ENCODE measurements at regions not wholly inside any gene's neighbourhood (a gene's known extent, or its start where the extent isn't known, plus 50 kb on each side); places are given as distances from the start of the nearest gene placed in this dataset.
"Not testable (repeated sequence)": the region's sequence is repeated elsewhere in the genome, so short reads cannot be mapped to it uniquely, and the experiment has no call there.

DNA sequence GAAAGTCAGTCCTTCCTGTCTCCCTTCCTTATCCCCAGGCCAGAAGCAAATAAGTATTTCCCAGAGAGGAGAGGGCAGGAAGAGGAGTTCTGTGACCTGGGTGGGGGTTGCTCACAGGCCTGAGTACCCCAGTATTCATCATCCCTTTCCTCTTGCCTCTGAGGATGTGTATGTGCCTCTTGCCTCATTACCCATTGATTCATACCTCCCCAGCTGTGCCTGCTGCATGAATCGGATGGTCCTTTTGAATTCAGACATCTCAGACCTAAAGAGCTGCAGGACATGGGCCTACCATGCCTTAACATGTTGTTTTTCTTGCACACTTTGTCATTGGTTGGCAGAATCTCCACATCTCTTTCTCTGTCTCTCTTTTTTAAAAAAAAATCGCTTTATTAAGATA is 112.8 kb upstream of the SHB start:
- no peak for DNase-seq

DNA sequence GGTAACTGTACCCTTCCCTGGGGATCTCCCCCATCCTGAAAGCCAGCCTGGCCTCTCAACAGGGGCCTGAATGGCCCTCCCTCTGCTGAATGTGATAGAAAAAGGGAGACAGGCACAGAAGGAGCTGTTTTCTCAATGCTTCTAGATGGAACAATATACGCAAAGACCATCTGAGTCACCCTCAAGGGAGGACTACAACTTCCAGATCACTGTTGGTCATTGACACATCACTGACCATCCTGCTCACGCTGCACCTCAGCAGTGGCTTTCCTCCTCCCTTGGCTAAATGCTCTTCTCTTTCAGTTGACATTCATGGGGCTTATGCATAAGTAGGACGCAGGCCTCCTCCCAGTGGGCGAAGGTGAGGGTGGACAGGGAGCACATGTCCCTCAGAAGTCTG is 112.2 kb upstream of the SHB start:
- DNase-seq = no peak

DNA sequence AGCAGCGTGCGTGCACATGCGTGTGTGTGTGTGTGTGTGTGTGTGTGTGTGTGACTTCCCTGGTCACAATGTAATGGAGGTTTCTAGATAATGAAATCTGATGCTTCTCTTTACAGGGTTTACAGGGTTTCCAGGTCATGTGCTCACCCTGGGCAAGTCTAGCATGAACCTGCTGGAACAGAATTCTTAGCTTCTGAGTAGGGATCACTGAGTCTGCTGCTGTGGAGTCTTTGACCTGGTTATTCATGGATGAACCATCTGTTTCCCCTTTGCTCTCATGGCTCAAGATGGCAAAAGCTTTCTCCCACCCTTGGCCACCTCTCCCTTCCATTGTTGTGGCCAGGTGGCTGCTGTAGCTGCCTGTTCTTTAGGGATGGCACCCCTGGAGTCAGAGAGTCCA is 111.6 kb upstream of the SHB start:
- DNase-seq = no peak

DNA sequence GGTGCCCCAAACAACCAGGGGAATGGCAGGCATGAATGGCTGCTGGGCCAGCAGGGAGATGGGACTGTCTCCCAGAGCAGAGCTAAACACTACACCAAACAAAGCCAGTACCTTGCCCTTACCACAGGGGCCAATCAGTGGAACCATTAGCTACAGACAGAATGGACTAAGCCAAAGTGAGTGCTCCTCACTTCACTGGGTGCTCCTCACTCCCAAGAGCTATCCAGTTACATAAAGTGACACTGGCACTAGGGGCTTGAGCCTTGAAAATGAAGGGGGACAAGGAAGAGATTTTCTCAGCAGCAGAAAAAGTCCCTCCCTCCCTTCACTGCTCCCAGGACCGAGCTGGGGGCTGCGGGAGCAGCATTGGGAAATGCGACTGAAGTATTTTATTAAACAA is 110.9 kb upstream of the SHB start:
- no peak for DNase-seq

DNA sequence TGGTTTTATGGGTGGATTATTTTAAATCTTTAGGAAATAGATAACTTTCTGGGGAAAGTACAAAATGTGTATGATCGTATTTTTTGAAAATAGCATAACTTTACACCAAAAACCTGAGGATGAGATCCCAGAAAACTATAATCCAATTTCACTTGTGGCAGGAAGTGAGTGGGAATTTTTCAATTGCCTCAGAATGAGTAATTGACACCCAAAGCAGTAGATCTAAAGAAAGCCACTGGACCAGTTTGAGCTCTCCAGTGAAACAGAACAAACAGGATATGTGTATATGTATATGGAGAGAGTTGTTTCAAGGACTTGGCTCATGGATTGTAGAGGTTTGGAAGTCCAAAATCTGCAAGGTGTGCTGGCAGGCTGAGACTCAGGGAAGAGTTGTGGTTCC is 109.2 kb upstream of the SHB start:
- DNase-seq = no peak

DNA sequence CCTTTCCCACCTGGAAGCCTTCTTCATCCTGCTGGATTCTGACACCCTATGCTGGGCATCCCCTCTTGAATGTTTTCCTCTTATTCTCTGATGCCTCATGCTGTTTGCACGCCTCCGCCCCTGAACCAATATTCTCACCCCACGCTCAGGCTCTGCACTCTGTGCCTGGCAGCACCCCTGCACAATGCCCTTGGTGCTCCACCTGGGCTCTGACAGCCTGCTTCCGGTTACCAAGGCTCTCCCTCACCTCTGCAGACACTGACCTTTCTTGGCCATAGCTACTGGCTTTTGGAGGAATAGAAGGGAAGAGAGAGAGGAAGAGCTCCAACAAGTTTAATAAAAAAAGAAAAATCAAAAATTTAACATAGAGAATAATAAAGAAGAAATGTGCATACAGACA is 108.7 kb upstream of the SHB start:
- DNase-seq = no peak

DNA sequence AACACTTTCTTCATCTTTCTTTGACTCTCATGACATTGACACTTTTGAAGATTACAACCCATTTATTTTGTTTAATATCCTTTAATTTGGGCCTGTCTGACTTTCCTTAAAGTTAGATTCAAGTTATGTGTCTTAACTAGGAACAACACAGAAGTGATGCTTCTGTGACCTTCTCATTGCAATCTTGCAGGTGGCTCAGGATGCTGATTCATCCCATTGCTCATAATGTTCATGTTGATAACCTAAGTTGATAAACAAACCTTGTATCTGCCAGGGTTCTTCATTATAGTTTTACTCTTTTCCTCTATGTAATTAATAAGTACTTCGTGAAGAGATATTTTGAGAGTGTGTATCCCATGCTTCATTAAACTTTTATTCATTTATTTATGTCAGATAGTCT is 107.2 kb upstream of the SHB start:
- no peak for DNase-seq

DNA sequence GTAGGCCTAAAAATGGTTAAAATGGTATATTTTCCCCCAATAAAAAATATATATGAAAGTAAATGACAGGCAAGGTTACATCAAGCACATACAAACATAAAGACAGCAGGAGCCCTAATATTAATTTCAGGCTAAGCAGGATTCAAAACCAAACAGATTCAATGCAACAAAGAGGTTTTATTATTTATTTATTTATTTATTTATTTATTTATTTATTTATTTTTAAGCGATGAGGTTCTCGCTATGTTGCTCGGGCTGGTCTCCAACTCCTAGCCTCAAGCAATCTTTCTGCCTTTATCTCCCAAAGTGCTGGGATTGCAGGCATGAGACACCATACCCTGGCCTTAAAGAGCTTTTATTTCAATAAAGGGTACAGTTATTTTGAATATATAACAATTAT is 106.4 kb upstream of the SHB start:
- no peak for DNase-seq

DNA sequence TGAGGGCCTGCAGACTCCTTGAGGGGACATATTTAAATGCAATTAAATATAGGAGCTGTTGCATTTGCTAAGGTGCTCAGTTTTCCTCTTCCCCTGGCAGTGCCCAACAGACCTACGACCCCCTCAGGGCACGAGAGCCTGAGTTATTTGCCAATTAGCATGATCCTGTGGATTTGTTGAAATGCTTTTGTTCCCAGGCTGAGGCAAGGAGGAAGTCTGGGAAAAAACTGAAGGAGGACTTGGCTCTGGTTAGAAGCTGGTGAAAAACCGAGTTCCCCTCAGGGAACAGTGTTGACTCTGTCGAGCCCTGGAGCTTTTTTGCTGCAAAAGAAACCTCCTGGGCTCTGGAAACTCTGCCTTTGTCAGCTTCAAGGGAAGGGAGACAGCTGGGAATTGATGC is 103.6 kb upstream of the SHB start:
- no peak for DNase-seq

DNA sequence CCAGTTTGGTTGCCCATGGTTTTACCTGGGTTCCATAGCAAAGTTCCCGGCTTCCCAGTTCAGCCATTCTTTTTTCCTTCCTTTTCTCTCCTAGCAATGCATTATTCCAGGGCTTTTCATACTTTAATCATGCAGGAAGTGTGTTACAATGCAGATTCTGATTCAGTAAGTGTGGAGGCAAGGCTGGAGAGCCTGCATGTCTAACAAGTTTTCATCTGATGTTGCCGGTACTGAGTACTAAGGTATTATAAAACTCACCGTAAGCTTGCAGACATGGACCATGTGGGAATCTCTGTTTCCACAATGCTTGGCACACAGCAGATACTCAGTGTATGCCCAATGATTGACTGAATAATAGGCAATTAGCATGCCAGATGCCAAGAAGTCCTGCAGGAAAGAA is 102.9 kb upstream of the SHB start:
- no peak for DNase-seq

DNA sequence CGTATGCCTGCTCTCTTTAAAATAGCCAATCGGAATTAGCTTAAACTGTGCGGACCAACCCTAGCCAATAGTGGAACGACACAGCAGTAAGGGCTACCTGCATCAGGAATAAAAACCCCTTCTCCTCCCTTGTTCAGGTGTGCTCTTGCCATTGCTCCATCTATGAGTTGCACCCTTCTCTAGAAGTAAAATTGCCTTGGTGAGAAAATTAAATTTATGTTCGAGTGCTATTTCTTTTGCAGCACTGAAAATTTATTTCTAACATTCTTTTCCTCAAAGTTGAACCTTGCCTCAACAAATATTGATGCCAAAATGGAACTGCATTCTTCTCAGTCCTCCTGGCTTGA is 102.5 kb upstream of the SHB start:
- DNase-seq = no peak

DNA sequence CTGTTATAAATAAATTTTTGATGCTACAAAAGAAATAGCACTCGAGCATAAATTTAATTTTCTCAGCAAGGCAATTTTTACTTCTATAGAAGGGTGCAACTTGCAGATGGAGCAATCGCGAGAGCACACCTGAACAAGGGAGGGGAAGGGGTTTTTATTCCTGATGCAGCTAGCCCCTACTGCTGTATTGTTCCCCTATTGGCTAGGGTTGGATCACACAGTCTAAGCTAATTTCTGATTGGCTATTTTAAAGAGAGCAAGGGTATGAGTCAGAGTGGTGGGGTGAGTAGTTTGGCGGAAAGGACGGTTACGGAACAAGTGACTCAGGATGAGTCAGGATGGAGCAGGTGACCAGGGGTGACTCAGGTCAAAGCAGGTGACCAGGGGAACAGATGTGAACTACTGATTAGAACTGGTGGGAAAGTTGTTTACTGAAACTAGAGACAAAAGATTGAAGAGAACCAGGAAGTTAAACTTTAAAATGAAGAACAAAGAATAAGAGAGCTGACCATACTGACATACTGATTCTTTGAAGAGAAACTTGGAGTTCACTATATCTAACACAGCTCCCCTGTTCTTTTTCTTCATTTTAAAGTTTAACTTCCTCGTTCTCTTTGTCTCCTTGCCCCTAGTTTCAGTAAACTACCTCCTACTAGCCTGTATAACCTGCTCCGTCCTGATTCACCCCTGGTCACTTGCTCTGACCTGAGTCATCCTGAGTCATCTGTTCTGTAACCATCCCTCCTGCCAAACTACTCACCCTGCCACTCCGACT is 101.9 kb upstream of the SHB start:
- DNase-seq = not testable (repeated sequence)

DNA sequence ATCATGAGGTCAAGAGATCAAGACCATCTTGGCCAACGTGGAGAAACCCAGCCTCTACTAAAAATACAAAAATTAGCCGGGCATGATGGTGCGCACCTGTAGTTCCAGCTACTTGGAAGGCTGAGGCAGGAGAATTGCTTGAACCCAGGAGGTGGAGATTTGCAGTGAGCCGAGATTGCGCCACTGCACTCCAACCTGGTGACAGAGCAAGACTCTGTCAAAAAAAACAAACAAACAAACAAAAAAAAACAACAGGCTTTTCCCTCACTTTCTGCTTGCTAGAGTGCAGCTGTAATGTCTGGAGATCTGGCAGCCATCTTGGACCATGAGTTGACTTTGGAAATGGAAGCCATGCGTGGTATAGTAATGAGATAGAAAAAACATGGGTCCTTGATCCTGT is 101.1 kb upstream of the SHB start:
- DNase-seq = not testable (repeated sequence)

DNA sequence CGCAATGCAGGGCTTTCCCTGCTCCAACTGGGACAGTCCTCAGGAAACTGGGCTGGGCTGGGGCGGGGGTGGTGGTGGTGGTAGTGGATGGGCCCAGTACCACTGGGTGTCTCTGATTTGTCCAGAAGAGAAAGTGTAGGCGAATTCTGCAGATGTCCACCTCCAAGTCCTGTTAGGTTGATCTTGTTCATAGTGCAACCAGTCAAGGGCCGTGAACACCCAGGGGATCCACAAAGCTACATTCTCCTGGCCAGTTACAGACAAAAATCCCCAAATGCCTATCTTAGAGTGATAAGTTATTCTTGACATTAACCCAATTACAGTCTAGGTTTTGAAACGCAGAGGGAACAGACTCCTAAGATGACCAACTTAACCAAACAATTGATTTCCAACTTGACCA is 97.5 kb upstream of the SHB start:
- DNase-seq = no peak

DNA sequence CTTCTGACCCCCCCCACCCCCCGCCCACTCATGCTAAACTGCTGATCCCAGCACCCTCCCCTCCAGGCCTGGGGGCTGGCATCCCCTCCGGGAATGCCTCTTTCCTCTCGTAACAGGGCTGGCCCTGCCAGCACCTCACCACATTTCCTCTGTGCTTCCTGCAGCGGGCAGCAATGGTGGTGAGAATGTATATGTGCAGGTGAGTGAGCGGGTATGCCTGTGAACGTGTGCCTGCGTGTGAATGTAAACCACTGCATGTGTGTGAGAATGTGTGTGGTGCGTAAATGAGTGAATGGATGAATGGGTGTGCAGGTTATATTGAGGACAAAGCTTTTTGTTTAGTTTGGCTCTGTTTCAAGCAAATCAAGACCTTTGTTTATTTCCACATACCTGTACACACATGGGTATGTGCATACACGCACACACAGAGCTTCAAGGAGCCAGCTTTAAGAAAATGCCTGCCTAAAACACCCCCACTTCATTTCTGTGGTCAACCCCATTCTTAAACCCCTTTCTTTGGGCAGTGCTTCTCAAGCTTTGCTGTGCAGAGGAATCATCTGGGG is 95.7 kb upstream of the SHB start:
- DNase-seq = no peak

DNA sequence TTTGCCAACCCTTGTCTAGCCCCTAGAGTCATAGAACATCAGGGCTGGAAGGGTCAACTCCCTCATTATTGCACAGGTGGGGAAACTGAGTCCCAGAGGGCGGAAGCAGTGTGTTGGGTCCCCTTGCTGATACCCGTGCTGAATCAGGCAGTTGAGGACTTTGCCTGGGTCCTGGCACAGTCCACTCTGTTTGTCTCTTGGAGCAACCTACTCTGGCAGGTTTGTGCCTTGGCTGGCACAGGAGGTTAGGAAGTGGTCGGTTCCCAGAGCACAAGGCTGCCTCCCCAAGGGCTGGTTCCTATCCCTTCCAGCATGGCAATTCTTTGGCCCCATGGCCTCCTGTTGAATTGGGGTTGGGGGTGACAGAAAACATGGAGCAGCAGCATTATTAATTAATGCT is 94.5 kb upstream of the SHB start:
- DNase-seq = no peak

DNA sequence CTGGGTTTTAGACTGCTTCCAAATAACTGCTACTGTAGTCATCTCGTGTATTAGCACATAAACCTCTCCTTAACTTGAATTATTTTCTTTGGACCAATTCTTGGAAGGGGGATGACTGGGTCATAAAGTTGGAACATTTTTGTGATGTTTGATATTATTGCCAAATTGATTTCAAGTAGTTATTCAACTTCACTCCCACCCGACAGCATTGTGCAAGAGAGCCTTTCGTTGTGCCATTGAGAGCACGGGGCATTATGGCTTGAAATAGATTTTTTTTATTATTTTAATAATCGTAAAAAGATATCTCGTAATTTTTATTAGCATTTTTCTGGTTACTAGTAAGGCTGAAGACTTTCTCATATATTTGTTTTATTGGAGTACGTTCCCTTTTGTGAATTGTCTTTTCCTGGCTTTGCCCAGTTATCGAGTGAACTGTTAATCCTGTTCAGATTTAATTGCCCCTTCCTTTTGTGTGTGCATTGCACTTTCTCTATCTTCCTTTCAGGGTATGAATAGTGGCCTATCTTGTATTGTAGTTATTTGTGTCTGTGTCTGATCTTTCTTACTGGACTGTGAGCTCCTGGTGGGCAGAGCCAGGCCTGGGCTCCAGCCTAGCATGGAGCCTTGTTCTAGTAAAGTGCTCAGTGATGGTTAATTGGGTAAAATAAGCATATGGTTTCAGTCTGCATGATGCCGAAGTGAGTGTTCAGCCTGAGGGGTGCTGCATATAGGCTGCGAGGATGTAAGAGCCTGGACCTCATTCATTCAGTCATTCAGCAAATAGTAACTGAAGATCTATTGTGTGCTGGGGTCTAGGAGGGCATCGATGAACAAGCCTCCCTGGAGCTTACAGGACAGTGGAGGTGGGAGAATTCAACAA is 93.5 kb upstream of the SHB start:
- DNase-seq = no peak

DNA sequence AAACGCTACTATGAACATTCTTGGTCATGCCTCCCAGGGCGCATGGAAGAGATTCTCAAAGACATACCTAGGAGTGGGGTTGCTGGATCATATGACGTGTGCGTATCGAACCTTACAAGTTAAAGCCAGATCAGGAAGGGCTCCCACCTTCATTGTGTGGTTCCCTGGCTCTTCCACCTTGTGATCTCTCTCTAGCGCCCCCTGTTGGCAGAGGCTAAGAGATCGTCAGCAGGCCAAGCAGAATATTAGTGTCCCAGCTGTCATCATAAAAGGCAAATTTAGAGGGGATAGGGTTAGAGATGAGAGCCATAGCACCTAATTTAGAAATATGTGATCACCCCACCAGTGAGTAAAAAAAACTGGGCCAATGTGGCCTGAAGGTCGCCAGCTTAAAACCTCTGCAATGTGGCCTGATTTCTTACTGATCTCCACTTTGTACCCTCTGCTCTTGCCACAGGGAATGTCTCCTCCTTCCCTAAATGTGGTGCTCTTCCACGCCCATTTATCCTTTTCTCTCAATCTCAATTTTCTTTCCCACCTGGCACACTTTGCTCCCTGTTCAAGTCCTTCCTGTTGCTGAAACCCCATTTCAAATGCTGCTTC is 91.7 kb upstream of the SHB start:
- DNase-seq = peak in 1 of 2 donors; percentile 28

DNA sequence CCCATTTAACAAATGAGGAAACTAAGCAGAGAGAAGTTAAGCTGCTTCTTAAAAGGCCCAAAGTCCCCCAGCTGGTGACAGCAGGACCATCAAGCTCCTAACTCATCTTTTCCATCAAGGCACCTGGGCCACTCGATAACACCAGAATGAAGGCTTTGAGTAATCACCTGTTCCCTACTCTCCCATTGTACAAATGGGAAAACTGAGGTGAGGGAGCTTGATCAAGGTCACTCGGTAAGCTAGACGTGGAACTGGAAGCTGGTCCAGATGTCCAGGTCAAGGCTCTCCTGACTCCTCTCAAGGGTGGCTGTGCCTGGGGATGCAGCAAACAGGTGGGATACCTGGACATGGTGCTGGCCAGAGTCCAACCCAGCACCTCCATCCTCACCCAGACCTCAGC is 90.6 kb upstream of the SHB start:
- no peak for DNase-seq

DNA sequence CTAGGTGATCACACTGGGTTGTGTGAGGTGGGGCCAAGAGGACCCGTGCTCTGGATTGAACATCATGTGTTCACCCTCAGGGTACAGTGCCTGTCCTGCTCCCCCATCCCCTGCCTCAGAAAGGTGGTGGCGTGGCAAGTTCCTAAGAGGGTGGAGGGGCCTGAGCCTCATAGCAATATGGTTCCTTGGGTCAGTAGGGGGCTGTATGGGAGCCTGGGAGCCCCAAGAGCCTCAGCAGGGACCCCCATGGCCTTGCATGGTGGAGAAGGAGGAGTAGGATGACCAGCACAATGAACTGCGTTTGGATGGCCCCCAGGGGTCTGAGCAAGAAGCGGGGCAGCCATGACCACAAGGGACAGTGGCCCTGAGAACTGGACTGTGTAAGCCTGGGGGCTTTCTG is 89.6 kb upstream of the SHB start:
- DNase-seq = no peak

DNA sequence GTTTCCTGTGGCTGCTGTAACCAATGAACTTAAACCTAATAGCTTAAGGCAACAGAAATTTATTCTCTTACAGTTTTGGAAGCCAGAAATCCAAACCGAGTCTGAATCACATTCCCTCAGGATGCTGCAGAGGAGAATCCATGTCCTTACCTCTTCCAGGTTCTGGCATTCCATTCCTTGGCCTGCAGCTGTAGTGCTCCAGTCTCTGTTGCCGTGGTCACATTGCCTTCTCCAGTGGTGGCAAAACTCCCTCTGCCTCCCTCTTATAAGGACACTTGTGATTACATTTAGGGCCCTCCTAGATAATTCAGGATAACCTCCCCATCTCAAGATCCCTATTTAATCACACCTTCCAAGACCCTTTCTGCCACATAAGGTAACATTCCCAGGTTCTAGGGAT is 88.7 kb upstream of the SHB start:
- DNase-seq = no peak

DNA sequence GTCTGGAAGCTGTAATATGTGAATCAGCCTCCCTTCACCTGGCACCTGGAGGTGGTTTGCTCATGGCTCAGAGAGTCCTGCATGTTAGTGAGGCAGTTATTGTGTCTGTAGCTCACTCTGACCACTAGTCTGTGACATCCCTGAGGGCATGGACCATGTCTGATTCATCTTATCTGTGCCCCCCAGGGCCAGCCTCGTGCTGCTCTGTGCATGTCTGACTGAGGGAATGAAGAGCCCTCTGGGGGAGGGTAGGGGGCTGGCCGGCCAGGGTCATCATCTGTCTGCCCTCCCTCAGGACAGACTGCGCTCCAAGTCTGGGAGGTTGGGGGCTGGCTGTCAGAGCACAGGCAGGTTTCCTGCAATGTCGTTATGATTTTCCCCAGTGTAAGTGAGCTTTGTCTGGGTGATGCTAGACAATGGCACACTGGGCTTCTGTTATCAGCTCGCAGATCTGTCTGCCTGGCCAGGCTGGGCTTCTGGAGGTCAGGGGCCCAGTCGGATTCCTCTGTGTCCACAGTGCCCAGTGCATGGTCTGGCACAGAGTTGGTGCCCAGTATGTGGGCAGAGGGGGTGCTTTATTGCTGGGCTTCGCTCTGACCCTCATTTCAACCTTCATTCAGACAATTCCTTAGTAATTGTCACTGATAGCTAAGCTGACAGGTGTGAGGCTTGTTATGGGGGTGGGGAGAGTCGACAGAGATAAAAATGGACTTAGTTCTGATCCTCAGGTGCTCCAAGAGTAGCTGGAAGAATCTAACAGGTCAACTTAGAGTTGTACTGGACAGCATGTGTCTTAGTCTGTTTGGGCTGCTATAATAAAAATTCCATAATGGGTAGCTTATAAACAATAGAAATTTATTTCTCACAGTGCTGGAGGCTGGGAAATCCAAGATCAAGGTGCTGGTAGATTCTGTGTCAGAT is 85.7 kb upstream of the SHB start:
- no peak for DNase-seq

DNA sequence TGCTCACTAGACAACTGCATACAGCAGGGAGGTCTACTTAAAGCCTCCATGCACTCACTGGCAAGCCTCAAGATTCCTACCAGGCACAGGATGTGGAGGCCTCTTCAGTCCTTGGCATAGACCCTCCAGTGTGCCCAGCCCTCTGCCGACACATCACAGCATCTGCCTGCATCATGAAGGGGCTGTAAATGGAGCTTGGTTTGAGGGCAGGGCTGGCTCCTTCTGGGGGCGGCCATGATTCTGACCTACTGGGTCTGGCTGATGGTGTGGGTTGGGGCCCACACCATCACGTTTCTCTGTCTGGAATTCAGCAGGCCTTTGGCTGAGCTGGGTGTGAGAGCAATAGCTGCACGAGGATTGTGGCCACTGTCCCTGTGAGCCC is 84.9 kb upstream of the SHB start:
- DNase-seq = no peak

Measured in hippocampal formation (tissue), 2 donors.